Astrocyte (in vitro differentiated cells and primary cell): ENCODE measurements at regions not wholly inside any gene's neighbourhood (a gene's known extent, or its start where the extent isn't known, plus 50 kb on each side); places are given as distances from the start of the nearest gene placed in this dataset.

Source experiments
- DNase-seq: peaks from one replicate; pipeline ENCODE4 v3.0.0-alpha.2; 2010; ENCODE audit warnings: low read depth
- FAIRE-seq: peaks from 2 replicates; lab custom pipeline; 2011; peaks lifted over from hg19 to GRCh38; lab: Jason Lieb, UNC
- H2AFZ ChIP-seq: 2 replicates; pipeline ENCODE4 v1.6.0; 2012; ENCODE audit warnings: low read depth, low read length, inconsistent platforms
- H3K27ac ChIP-seq: 2 replicates; pipeline ENCODE4 v1.5.1; 2011; ENCODE audit warnings: low read depth, low read length, inconsistent platforms
- H3K27me3 ChIP-seq: 2 replicates; pipeline ENCODE4 v1.6.0; 2011; ENCODE audit warnings: low read length, inconsistent platforms; ENCODE audit not compliant: insufficient read depth
- H3K36me3 ChIP-seq: 2 replicates; pipeline ENCODE4 v1.5.1; 2011; ENCODE audit warnings: low read length, inconsistent platforms; ENCODE audit not compliant: insufficient read depth
- H3K4me1 ChIP-seq: 2 replicates; pipeline ENCODE4 v1.5.1; 2011; ENCODE audit warnings: low read length, inconsistent platforms; ENCODE audit not compliant: insufficient read depth
- H3K4me2 ChIP-seq: 2 replicates; pipeline ENCODE4 v1.6.0; 2012; ENCODE audit warnings: low read length, inconsistent platforms
- H3K4me3 ChIP-seq: 2 replicates; pipeline ENCODE4 v1.5.1; 2011; ENCODE audit warnings: low read depth, mild to moderate bottlenecking, low read length, inconsistent platforms; ENCODE audit not compliant: insufficient read depth
- H3K79me2 ChIP-seq: 2 replicates; pipeline ENCODE4 v1.6.0; 2012; ENCODE audit warnings: mild to moderate bottlenecking, low read length, inconsistent platforms; ENCODE audit not compliant: insufficient read depth
- H3K9ac ChIP-seq: 2 replicates; pipeline ENCODE4 v1.6.0; 2012; ENCODE audit warnings: mild to moderate bottlenecking, low read length, inconsistent platforms
- H3K9me3 ChIP-seq: 2 replicates; pipeline ENCODE4 v1.5.1; 2012; ENCODE audit warnings: low read depth, mild to moderate bottlenecking, low read length, inconsistent platforms; ENCODE audit not compliant: insufficient read depth
- H4K20me1 ChIP-seq: 2 replicates; pipeline ENCODE4 v1.6.0; 2012; ENCODE audit warnings: low read length, inconsistent platforms; ENCODE audit not compliant: insufficient read depth
- H3K27ac Mint-ChIP-seq: one replicate; pipeline ENCODE4 v1.8.0; 2021; ENCODE audit warnings: mild to moderate bottlenecking, mixed read lengths; ENCODE audit not compliant: unreplicated experiment
- H3K27me3 Mint-ChIP-seq: one replicate; pipeline ENCODE4 v1.8.0; 2021; ENCODE audit warnings: low read depth, mixed read lengths; ENCODE audit not compliant: unreplicated experiment
- H3K36me3 Mint-ChIP-seq: one replicate; pipeline ENCODE4 v1.8.0; 2021; ENCODE audit warnings: low read depth, mixed read lengths; ENCODE audit not compliant: unreplicated experiment
- H3K4me1 Mint-ChIP-seq: one replicate; pipeline ENCODE4 v1.8.0; 2021; ENCODE audit warnings: low read depth, mixed read lengths; ENCODE audit not compliant: unreplicated experiment
- H3K4me3 Mint-ChIP-seq: one replicate; pipeline ENCODE4 v1.8.0; 2021; ENCODE audit warnings: mild to moderate bottlenecking, moderate library complexity, mixed read lengths; ENCODE audit not compliant: unreplicated experiment
- H3K9me3 Mint-ChIP-seq: one replicate; pipeline ENCODE4 v1.8.0; 2021; ENCODE audit warnings: mild to moderate bottlenecking, mixed read lengths; ENCODE audit not compliant: unreplicated experiment
- CTCF ChIP-seq: IDR thresholded peaks from 2 replicates; pipeline ENCODE4 v1.5.1; 2011; ENCODE audit warnings: low read depth, mild to moderate bottlenecking, inconsistent platforms, low read length, moderate library complexity; ENCODE audit not compliant: insufficient read depth
- EZH2 ChIP-seq: IDR thresholded peaks from 2 replicates; pipeline ENCODE4 v1.6.1; 2012; ENCODE audit warnings: mild to moderate bottlenecking, low read length, inconsistent platforms; ENCODE audit not compliant: insufficient read depth

- H3K36me3 ChIP-seq: no peaks in the 10 kb centered on the region
- Mint-ChIP-seq H3K4me3 (no peak overlapping the region), H3K9me3 (peaks cover 5% of the 10 kb centered on the region), H3K27me3 (no peaks in the 10 kb centered on the region), H3K36me3 (no peaks in the 10 kb centered on the region), H3K4me1 (peaks cover 2% of the 10 kb centered on the region), H3K27ac (no peak overlapping the region)
- H3K4me3 ChIP-seq: no peak overlapping the region
- H3K79me2 ChIP-seq: no peaks in the 10 kb centered on the region
- H2AFZ ChIP-seq: no peak overlapping the region
- FAIRE-seq (no peak), DNase-seq (no peak)
- H3K27me3 ChIP-seq: no peaks in the 10 kb centered on the region
- H3K9me3 ChIP-seq: no peaks in the 10 kb centered on the region
- H4K20me1 ChIP-seq: no peaks in the 10 kb centered on the region
- H3K4me1 ChIP-seq: no peaks in the 10 kb centered on the region
- H3K9ac ChIP-seq: no peak overlapping the region
- no peak overlapping the region for H3K4me2 ChIP-seq
- TF ChIP-seq EZH2 (no peak), CTCF (no peak)
- no peak overlapping the region for H3K27ac ChIP-seq
Measured at GRCh38 chr5:161235569-161235968, 311.0 kb downstream of the GABRB2 start.

- FAIRE-seq (no peak), DNase-seq (no peak)
- no peaks in the 10 kb centered on the region for H3K36me3 ChIP-seq
- no peak overlapping the region for H3K4me3 ChIP-seq
- H3K4me2 ChIP-seq: no peak overlapping the region
- Mint-ChIP-seq H3K36me3 (no peaks in the 10 kb centered on the region), H3K27me3 (no peaks in the 10 kb centered on the region), H3K9me3 (peaks cover under 1% of the 10 kb centered on the region), H3K4me1 (peaks cover 2% of the 10 kb centered on the region), H3K4me3 (no peak overlapping the region), H3K27ac (no peak overlapping the region)
- H3K4me1 ChIP-seq: no peaks in the 10 kb centered on the region
- H3K9ac ChIP-seq: no peak overlapping the region
- H3K9me3 ChIP-seq: no peaks in the 10 kb centered on the region
- no peaks in the 10 kb centered on the region for H3K27me3 ChIP-seq
- no peak overlapping the region for H2AFZ ChIP-seq
- H4K20me1 ChIP-seq: no peaks in the 10 kb centered on the region
- no peak for TF ChIP-seq CTCF
- TF ChIP-seq EZH2: no peak
- no peak overlapping the region for H3K27ac ChIP-seq
- H3K79me2 ChIP-seq: no peaks in the 10 kb centered on the region
Measured at GRCh38 chr5:161233553-161233952, 313.0 kb downstream of the GABRB2 start.

GRCh38 chr5:161230221-161230620 is 316.3 kb downstream of the GABRB2 start:
- DNase-seq (no peak), FAIRE-seq (no peak)
- Histone ChIP-seq H3K9ac (no peak overlapping the region), H3K27ac (no peak overlapping the region), H2AFZ (no peak overlapping the region), H3K27me3 (no peaks in the 10 kb centered on the region), H3K36me3 (no peaks in the 10 kb centered on the region), H4K20me1 (no peaks in the 10 kb centered on the region), H3K4me1 (no peaks in the 10 kb centered on the region), H3K79me2 (no peaks in the 10 kb centered on the region), H3K4me3 (no peak overlapping the region), H3K4me2 (no peak overlapping the region), H3K9me3 (no peaks in the 10 kb centered on the region)
- Mint-ChIP-seq H3K4me1 (peaks cover 2% of the 10 kb centered on the region), H3K36me3 (no peaks in the 10 kb centered on the region), H3K27me3 (no peaks in the 10 kb centered on the region), H3K27ac (no peak overlapping the region), H3K9me3 (no peaks in the 10 kb centered on the region), H3K4me3 (no peak overlapping the region)
- TF ChIP-seq EZH2: no peak
